Esophagus squamous epithelium (tissue), 5 donors: ENCODE measurements at regions not wholly inside any gene's neighbourhood (a gene's known extent, or its start where the extent isn't known, plus 50 kb on each side); places are given as distances from the start of the nearest gene placed in this dataset.

Source experiments
- DNase-seq: peaks from one replicate; lab custom pipeline; 2025; lab: John Stamatoyannopoulos, UW
- H3K27ac ChIP-seq, 4 donors: fragments of 200-600 bp; sonication (generic); one replicate each; pipeline ENCODE4 v1.5.1; 2016 to 2019; ENCODE audit warnings: mild to moderate bottlenecking in 1 of 4
- H3K27me3 ChIP-seq, 4 donors: fragments of 200-600 bp; sonication (generic); 1 replicate in 3 of 4; 2 replicates in 1 of 4; pipeline versions ENCODE4 v1.5.1 to v1.6.0; 2017 to 2021; ENCODE audit warnings: antibody characterized with exemption in 1 of 4
- H3K36me3 ChIP-seq, 3 donors: fragments of 200-600 bp; sonication (generic); one replicate each; pipeline ENCODE4 v1.5.1; 2016 to 2019
- H3K4me1 ChIP-seq, 3 donors: fragments of 200-600 bp; sonication (generic); one replicate each; pipeline ENCODE4 v1.5.1; 2017 to 2019
- H3K4me3 ChIP-seq, 4 donors: fragments of 200-600 bp; sonication (generic); 1 replicate in 3 of 4; 2 replicates in 1 of 4; pipeline ENCODE4 v1.5.1; 2016 to 2019; ENCODE audit warnings: mild to moderate bottlenecking in 2 of 4, moderate library complexity in 1 of 4
- H3K9me3 ChIP-seq, 3 donors: fragments of 200-600 bp; sonication (generic); one replicate each; pipeline ENCODE4 v1.5.1; 2016 to 2019
- POLR2A ChIP-seq, 4 donors: fragments of 450-650 bp; IDR thresholded peaks; one replicate each; pipeline ENCODE4 v1.6.1; 2017; ENCODE audit warnings: antibody characterized with exemption in 4 of 4, mild to moderate bottlenecking in 4 of 4, moderate library complexity in 3 of 4
- WGBS, 2 donors: methylation state at CpG; one replicate each; pipeline ENCODE4 v1.1.5; 2018; 5-methylcytosine and 5-hydroxymethylcytosine counted together
- intact Hi-C: fragments of 100-400 bp; cut with DNase I; formaldehyde crosslinking; loops from one replicate; pipeline ENCODE4 v1.15.0; 2022
- TF ChIP-seq, protein P1 (sequence below), 6 experiments: fragments of 450-650 bp in 4 of 6; fragments of 200-600 bp in 2 of 6; sonication (generic) in 2 of 6; IDR thresholded peaks; one replicate each; pipeline ENCODE4 v1.5.1; 2016 to 2019; ENCODE audit warnings: antibody characterized with exemption in 6 of 6, mild to moderate bottlenecking in 4 of 6, moderate library complexity in 4 of 6
- donor health status: DM: yes; HTN: yes; CAD: no.

- H3K9me3 ChIP-seq: no peaks in the 10 kb centered on the region
- H3K4me1 ChIP-seq: no peaks in the 10 kb centered on the region
- H3K36me3 ChIP-seq: no peaks in the 10 kb centered on the region
- H3K27me3 ChIP-seq: peaks cover 7 to 100% (median 61%) of the 10 kb centered on the region in 4 donors
- no peak overlapping the region for H3K4me3 ChIP-seq
- intact Hi-C loops: no loop called here
- WGBS, 2 donors: 10 to 14% methylated on average over 15 to 19 of the region's 19 CpGs
- no peak overlapping the region for H3K27ac ChIP-seq
- DNase-seq: no peak
- TF ChIP-seq POLR2A (IDR thresholded peaks at IDR 0.05): no peak
- TF ChIP-seq, protein P1, sequence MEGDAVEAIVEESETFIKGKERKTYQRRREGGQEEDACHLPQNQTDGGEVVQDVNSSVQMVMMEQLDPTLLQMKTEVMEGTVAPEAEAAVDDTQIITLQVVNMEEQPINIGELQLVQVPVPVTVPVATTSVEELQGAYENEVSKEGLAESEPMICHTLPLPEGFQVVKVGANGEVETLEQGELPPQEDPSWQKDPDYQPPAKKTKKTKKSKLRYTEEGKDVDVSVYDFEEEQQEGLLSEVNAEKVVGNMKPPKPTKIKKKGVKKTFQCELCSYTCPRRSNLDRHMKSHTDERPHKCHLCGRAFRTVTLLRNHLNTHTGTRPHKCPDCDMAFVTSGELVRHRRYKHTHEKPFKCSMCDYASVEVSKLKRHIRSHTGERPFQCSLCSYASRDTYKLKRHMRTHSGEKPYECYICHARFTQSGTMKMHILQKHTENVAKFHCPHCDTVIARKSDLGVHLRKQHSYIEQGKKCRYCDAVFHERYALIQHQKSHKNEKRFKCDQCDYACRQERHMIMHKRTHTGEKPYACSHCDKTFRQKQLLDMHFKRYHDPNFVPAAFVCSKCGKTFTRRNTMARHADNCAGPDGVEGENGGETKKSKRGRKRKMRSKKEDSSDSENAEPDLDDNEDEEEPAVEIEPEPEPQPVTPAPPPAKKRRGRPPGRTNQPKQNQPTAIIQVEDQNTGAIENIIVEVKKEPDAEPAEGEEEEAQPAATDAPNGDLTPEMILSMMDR (IDR thresholded peaks at IDR 0.05): no peak
Observed at GRCh38 chr6:28771401-28772267, 152.2 kb downstream of the TRIM27 start.

DNA sequence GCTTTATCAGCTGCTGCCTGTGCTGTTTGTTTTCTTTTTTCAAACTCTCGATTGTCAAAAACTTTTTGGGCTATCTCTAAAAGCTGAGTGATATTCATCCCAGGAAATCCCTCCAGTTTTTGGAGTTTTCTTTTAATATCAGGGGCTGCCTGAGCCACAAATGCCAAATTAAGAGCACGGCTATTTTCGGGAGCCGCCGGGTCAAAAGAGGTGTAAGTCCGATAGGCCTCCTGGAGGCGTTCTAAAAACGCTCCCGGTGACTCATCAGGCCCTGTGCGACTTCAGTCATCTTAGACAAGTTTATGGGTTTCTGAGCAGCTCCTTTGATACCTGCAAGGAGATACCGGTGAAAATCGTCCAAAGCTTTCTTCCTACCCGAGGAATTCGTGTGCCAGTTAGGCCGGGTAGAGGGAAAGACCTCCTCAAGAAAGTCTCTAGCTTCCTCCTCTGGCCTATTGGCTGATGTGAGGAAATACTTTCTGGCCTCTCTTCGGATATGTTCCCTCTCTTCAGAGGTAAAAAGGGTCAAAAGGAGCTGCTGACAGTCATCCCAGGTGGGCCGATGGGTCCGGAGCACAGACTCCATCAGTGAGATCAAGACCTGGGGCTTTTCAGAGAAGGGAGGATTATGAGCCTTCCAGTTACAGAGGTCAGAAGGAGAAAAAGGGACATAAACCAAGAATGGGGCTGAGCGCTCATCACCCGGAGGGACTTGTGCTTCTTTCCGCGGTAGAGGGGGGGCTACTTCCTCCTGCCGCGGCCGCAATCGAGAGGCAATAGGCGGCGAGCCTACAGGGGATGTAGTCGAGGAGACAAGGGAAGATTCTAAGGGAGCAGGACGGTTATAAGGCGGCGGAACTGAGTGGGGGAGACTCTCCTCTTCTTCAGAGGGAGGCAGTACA is 151.1 kb downstream of the TRIM27 start:
- no peak for TF ChIP-seq POLR2A (IDR thresholded peaks at IDR 0.05)
- TF ChIP-seq, protein P1 (IDR thresholded peaks at IDR 0.05): no peak
- intact Hi-C loops: no loop called here
- no peaks in the 10 kb centered on the region for H3K9me3 ChIP-seq
- H3K27ac ChIP-seq: no peak overlapping the region
- H3K36me3 ChIP-seq: no peaks in the 10 kb centered on the region
- 5 to 9% methylated on average over 23 to 29 of the region's 32 CpGs for WGBS, 2 donors
- no peak overlapping the region for H3K4me3 ChIP-seq
- H3K4me1 ChIP-seq: no peaks in the 10 kb centered on the region
- DNase-seq: no peak
- H3K27me3 ChIP-seq: peaks cover 7 to 100% (median 66%) of the 10 kb centered on the region in 4 donors

DNA sequence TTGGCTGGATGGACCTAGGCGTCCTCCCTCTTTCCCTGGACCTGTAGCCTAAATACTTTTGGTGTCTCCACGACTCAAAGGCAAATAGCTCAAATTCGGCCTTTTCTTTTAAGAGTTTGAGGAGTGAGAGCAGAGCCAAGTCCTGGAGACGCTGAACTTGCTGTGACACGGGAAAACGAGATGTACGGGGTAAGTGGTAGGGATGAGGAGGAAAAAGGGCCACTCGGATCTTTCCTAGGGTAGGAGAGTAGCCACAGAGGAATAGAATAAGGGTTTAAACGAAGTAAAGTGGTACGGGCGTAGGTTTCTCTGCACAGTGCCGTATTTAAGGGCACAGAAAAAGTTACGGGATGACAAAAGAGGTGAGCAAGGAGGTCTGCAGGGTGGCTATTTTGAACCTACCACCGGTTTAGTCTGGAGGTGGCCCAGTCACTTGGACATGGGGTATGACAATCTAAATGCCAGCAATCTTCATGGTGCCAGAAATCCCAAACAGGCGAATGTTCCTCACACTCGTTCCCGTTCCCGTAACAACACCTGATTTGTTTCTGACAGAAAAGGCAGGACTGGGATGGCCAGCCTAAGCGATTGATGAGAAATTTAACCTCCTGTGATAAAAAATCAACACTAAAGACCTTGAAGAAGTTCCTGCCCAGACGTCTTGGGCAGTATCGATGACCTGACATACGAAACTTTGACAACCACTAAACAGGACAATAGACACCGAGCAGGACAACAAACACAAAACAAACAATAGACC is 149.3 kb downstream of the TRIM27 start:
- Histone ChIP-seq H3K4me1 (no peaks in the 10 kb centered on the region), H3K36me3 (no peaks in the 10 kb centered on the region), H3K27ac (no peak overlapping the region), H3K9me3 (no peaks in the 10 kb centered on the region), H3K4me3 (no peak overlapping the region), H3K27me3 (peaks cover 7 to 100% (median 61%) of the 10 kb centered on the region in 4 donors)
- TF ChIP-seq, protein P1 (IDR thresholded peaks at IDR 0.05): no peak
- no peak for TF ChIP-seq POLR2A (IDR thresholded peaks at IDR 0.05)
- no peak for DNase-seq
- WGBS, 2 donors: 15 to 27% methylated on average over 23 of the region's 23 CpGs
- intact Hi-C loops: loop anchor here (2.0 kb wide), 1 partner anchor 20 kb away; no protein-coding TSS in a partner anchor

DNA sequence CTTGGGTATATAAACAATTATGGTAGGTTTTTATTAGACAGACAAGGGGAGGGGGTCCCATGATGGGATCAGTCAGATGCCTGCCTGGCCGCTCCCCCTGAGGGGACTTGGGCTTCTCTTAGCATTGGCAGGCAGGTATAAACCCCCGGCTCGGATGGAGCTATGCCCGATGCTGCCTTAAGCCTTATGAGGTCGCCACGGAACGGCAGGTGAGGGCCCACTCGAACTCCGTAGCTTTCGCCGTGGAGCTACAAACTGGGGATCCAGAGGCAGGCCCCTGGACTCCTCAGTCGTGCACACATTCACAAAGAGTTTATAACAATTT is 148.8 kb downstream of the TRIM27 start:
- Histone ChIP-seq H3K27me3 (peaks cover 5 to 100% (median 60%) of the 10 kb centered on the region in 4 donors), H3K36me3 (no peaks in the 10 kb centered on the region), H3K4me3 (no peak overlapping the region), H3K9me3 (peaks cover 0 to 2% (median 0%) of the 10 kb centered on the region in 3 donors), H3K4me1 (no peaks in the 10 kb centered on the region), H3K27ac (no peak overlapping the region)
- intact Hi-C loops: loop anchor here (2.0 kb wide), 1 partner anchor 20 kb away; no protein-coding TSS in a partner anchor
- no peak for DNase-seq
- WGBS, 2 donors: 11 to 19% methylated on average over 12 of the region's 12 CpGs
- TF ChIP-seq, protein P1 (IDR thresholded peaks at IDR 0.05): no peak
- TF ChIP-seq POLR2A (IDR thresholded peaks at IDR 0.05): no peak
